HG02798 (cell line): ENCODE measurements at regions not wholly inside any gene's neighbourhood (a gene's known extent, or its start where the extent isn't known, plus 50 kb on each side); places are given as distances from the start of the nearest gene placed in this dataset.

Experiments
- ATAC-seq: cut with Tn5 transposase; IDR thresholded peaks from one replicate; pipeline ENCODE4 v1.9.1; 2021; ENCODE audit warnings: mild to moderate bottlenecking; ENCODE audit not compliant: unreplicated experiment, poor library complexity

DNA sequence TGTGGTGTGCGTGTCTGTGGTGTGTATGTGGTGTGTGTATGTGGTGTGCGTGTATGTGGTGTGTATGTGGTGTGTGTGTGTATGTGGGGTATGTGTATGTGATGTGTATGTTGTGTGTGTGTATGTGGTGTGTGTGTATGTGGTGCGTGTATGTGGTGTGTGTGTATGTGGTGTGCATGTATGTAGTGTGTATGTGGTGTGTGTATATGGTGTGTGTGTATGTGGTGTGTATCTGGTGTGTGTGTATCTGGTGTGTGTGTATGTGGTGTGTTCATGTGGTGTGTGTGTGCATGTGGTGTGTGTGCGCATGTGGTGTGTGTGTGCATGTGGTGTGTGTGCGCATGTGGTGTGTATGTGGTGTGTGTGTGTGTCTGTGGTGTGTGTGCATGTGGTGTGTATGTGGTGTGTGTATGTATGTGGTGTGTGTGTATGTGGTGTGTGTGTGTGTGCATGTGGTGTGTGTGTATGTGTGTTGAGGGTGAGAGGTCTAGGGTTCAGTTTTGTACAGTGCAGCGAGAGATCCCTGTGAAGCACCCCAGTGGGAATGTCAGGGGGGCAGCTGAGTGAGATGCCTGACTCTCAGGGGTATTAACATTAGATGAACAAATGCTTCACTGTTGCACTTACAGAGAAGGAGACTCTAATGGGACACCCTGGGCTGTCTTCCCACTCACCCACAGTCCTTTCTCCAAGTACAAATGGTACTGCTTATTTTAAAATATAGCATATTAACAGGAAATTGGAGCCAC is 61.3 kb upstream of the MEDAG start:
- no peak for ATAC-seq

DNA sequence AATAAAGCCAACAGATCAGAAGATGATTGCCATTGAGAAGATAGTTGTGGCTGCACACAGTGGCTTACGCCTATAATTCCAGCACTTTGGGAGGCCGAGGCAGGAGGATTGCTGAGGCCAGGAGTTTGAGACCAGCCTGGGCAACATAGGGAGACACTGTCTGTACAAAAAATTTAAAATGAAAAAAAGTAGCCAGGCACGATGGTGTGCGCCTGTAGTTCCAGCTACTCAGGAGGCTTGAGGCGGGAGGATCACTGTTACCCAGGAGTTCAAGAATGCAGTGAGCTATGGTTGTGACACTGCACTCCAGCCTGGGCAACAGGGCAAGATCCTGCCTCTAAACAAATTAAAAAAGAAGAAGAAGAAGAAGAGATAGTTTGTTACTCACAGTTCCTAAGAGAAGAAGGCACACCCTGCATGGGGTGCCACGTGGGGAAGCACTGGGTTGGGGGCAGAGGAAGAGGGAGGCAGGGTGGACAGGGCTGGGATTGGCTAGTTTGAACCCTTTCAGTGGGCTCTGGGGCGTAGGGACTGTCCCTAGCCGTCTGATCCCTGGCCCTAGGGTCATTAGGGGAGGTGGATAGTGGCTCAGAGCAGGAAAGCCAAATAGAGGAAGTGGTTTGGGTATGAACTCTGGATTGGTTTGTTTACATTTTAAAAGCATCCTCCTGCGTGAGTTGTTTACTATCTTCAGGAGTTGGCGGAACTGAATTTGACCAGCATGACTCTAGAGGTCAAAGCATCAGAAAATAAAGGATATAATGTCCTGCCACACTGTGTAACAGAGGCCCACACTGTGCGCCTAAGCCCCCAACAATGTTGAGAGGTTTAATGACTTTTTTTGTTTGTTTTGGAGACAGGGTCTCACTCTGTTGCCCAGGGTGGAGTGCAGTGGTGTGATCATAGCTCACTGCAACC is 60.5 kb upstream of the MEDAG start:
- ATAC-seq, result peak; percentile 45

DNA sequence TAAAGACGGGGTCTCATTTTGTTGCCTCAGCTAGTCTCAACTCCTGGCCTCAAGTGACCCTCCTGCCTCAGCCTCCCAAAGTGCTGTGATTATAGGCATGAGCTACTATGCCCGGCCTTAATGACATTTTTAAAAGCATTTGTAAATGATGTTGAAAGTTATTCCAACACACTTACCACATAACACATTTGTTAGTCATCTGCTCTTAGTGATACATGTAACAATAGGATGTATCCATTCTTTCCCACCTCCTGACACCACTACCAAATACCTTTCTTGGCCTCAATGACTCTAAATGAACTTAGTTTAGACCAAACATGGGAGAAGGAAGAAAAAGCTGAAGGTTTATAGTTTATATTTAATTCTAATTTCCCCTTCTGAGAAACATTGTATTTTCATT is 59.8 kb upstream of the MEDAG start:
- ATAC-seq, result no peak

DNA sequence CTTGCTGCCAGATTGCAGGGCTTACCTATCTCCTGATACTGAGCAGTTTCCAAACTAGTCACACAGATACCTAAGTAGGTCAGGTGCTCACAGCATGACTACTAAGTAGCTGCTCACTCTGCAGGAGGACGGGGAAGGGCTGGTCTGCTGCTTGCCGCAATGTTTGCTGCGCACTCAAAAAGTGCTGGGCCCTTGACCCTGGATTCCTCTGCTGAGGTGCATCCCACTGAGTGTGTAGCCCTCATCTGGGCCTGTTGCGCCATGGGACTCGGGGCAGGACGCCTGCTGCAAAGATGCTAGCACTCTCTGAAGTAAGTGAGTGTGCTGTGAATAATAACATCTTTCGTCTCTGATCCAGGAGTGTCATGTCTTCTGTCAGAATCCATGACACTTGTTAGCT is 59.2 kb upstream of the MEDAG start:
- no peak for ATAC-seq

DNA sequence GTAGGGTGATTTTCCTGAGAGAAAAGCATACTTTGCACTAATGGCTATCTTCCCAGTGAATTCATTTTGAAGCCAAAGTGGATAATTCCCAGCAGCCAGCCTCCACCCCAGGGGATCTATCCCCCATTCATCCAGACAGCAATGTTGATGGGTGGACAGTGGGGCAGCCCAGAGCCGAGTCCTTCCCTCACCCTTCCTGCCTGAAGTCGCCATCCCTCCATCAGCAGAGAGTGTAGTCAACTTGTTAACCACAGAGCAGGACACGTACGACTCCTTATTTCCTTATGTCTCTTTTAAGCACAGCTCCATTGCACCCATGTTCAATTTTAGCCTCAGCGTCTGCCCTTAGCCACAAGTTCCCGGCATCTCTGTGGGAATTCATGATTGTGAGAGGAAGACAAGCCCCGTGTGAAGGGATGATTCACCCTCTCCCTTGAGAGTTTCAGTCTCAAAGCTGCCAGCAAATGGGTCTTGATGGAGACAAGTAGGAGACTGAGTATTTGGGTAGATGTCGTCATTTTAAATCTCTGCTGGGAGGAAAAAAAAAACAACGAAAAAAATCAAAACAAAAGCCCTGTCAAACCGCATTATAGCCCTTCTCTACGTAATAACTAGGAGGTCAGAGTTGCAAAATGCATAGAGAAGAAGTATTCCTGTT is 58.3 kb upstream of the MEDAG start:
- ATAC-seq, result no peak

DNA sequence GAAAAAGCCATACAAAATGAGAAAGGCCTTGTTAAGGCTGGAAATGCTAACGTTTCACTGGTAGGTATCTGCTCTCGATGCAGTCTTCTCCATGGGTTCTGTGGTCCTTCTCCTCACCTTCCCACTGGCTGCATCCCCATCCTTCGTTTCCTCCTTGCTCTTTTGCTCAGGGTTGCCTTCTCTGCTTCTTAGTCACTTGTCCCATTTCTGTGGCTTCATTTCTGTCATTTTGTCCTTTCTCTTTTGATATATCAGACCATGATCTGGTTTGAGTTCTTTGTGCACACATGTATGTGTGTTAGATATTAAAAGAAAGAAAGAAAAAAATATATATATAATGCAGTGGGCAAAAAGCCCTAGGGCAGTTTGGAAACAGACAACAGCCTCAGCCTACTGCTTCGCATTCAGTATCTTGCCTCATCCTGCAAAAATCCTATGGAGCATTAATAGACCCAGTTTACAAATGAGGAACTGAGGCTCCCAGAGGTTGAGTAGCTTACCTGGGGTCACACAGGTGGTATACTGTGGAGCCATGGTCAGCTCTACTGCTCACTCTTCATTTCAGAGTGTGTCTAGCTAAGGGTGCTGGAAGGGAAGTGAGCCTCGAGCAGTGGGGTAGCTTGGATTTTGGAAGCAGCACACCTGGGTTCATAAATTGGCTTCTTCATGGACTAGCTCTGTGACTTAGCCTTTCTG is 57.6 kb upstream of the MEDAG start:
- no peak for ATAC-seq

DNA sequence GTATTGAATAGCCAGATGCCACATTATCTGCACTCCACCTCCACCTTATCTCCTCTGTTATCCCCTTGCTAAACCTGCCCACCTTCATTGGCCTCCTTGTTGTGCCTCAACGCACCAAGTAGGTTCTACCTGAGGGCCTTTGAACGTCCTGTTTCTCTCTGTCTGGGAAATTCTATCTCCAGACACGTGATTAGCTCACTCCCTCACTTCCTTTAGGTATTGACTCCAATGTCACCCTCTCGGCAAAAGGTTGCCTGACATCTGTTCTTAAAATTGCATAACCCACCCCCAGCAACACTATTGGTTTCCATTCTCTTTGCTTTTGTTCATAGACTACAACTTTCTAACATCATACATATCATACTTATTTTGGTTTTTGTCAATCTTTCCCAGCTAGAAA is 56.5 kb upstream of the MEDAG start:
- no peak for ATAC-seq

DNA sequence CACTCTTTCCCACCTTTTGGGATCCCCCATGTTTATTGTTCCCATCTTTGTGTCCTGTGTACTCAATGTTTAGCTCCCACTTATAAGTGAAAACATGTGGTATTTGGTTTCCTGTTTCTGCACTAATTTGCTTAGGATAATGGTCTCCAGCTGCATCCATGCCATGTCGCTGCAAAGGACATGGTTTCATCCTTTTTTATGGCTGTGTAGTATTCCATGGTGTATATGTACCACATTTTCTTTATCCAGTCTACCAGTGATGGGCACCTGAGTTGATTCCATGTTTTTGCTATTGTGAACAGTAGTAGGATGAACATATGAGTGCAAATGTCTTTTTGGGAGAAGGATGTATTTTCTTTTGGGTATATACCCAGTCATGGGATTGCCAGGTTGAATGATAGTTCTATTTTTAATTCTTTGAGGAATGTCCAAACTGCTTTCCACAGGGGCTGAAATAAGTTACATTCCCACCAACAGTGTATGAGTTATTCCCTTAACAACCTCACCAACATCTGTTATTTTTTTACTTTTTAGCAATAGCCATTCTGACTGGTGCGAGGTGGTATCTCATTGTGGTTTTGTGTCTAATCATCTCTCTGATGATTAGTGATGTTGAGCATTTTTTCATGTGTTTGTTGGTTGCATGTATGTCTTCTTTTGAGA is 55.7 kb upstream of the MEDAG start:
- no peak for ATAC-seq

DNA sequence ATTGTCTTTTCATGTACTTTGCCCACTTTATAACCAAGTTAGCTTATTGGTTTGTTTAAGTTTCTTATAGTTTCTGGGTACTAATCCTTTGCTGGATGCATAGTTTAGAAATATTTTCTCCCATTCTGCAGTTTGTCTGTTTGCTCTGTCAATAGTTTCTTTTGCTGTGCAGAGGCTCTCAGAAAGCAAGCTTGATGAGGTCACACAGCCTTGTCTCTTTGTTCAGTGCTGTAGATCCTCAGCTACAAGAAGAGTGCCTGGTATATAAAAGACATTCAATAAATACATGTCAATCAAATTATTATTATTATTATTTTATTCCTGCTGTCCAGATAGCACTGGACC is 55.2 kb upstream of the MEDAG start:
- no peak for ATAC-seq

DNA sequence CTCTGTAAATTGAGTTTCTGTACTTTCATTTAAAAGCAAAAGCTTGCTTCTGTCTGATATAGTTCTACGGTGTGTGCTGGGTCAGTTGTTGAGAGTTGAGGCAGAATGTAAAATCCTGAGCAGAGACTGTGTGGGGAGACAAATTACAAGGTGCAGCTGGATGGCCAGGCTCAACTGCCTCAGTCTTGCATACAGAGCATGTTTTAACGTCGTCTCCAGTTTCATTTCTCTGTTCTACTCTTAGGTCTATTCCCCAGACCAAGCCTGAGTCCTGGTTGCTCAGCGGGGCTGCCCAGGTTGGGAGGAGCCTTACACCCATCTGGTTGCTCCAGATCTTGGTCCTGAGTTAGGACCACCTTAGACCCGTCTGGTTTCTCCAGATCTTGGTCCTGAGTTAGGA is 54.4 kb upstream of the MEDAG start:
- peak; percentile 85 for ATAC-seq

DNA sequence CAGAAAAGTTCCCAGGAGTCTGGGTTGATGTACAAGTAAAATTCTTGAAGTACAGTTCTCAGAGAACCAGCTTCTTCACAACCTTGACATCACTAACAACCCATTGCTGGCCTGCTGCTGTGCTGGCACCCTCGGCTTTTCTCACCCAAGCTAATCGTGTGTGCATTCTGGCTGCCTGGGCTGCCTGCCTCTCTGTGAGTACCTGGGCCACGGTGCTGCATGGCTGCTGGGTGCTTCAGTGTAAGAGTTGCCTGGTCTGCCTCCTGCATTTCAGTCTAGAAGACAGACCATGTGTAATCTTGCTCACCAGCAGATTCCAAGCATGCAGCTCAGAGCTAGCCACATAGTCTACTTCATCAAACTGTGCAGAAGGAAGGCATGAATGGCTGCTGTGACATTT is 50.5 kb upstream of the MEDAG start:
- no peak for ATAC-seq

DNA sequence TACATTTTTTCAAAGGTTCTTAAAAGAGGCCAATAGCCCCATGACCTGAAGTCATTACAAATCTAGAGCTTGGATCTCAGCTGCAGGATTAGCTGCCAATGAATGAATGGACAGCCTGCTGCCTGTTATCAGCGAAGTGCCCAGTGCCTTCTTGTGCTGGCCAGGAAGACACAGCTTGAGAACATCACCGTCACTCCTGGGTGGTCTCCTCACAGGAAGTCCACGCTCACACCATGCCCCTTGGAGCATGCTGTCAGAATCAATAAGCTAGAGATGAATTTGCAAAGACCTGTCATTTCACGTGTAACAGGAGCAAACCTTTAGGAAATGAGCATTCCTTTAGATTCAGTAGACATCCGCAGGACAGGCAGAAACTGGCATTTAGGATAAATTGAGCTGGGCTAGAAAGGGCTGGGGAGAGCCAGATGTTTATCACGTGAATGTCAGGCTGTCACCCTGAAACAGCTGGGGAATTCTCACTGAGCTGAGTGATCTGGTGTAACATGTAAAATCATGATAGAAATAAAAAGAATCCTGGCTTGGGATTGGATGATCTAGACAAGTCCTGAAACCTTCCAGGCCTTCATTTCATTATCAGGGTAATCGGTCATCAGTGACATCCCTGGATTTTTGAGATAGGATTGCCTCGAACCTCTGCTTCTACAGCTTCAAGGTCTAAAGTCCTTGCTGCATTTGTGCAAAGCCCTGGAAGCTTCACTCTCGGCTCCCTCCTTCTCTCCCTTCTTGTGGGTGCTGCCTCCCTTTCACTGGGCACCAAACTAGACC is 49.9 kb upstream of the MEDAG start:
- ATAC-seq, result no peak
